22Rv1 (cell line): ENCODE measurements at regions not wholly inside any gene's neighbourhood (a gene's known extent, or its start where the extent isn't known, plus 50 kb on each side); places are given as distances from the start of the nearest gene placed in this dataset.

Experiments used
- H3K27ac ChIP-seq: fragments of 450-650 bp; 2 replicates; pipeline ENCODE4 v1.5.1; 2017
- CTCF ChIP-seq: fragments of 450-650 bp; IDR thresholded peaks from 2 replicates; pipeline ENCODE4 v1.5.1; 2017; ENCODE audit warnings: mild to moderate bottlenecking
- ZFX ChIP-seq: fragments of 450-650 bp; IDR thresholded peaks from 2 replicates; pipeline ENCODE4 v1.6.1; 2017; ENCODE audit warnings: antibody characterized with exemption, borderline replicate concordance

- TF ChIP-seq ZFX (no peak), CTCF (no peak)
Measured at GRCh38 chr7:113216038-113216437, 97.7 kb upstream of the SMIM30 start.

GRCh38 chr7:113209449-113210203, 91.3 kb upstream of the SMIM30 start:
- H3K27ac ChIP-seq = no peak overlapping the region
- TF ChIP-seq ZFX (no peak), CTCF (no peak)

More at GRCh38 chr7:113216038-113216437, 97.7 kb upstream of the SMIM30 start:
- no peak overlapping the region for H3K27ac ChIP-seq

GRCh38 chr7:113207931-113208330, 89.6 kb upstream of the SMIM30 start:
- TF ChIP-seq ZFX (no peak), CTCF (no peak)
- H3K27ac ChIP-seq = no peak overlapping the region

- TF ChIP-seq ZFX = no peak
- no peak for TF ChIP-seq CTCF
Measured at GRCh38 chr7:113207441-113207840, 89.1 kb upstream of the SMIM30 start.

GRCh38 chr7:113204415-113204814, 86.1 kb upstream of the SMIM30 start:
- H3K27ac ChIP-seq = no peak overlapping the region
- TF ChIP-seq CTCF = no peak
- no peak for TF ChIP-seq ZFX

More at GRCh38 chr7:113207441-113207840, 89.1 kb upstream of the SMIM30 start:
- H3K27ac ChIP-seq = no peak overlapping the region

- no peak overlapping the region for H3K27ac ChIP-seq
- TF ChIP-seq ZFX (no peak), CTCF (no peak)
Measured at GRCh38 chr7:113202284-113202683, 83.9 kb upstream of the SMIM30 start.

- H3K27ac ChIP-seq = no peak overlapping the region
- TF ChIP-seq ZFX (no peak), CTCF (no peak)
Measured at GRCh38 chr7:113200281-113200680, 81.9 kb upstream of the SMIM30 start.
